ENCODE measurements at regions not wholly inside any gene's neighbourhood (a gene's known extent, or its start where the extent isn't known, plus 50 kb on each side); places are given as distances from the start of the nearest gene placed in this dataset.

DNA sequence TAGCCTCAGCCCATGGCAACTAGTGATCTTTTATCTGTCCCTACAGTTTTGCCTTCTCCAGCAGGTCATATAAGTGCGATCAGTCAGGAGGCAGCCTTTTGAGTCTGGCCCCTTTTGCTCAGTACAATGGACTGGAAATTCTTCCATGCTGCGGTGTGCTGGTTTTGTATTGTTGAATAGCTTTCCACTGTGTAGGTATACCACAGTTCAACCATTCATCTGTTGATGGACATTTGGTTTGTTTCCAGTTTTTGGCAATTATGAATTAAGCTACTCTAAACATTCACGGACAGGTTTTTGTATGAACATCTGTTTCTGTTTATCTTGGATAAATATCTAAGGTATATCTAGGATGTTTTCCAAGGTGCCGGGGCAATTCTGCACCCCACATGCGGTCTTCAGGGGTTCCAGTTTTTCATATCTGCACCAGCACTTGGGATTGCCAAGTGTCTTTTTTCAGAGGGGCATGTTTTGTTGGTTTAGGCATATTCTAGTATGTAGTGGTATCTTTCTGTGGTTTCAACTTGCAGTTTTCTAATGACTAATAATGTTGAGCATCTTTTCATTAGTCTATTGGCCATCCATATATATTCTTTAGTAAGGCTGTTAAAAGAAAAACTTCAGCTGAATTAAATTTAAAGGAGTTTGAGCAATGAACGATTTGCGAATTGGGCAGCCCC lies 141.0 kb downstream of the TFAP2C start:
- Histone ChIP-seq H3K4me3 (ENCODE audit: low read depth, low read length, poor library complexity, severe bottlenecking) (no peak overlapping the region), H2AFZ (ENCODE audit: low read length) (no peak overlapping the region), H3K79me2 (ENCODE audit: insufficient read depth, low read depth, low read length) (no peaks in the 10 kb centered on the region), H3K4me1 (ENCODE audit: insufficient read depth, low read length, poor library complexity, severe bottlenecking) (no peaks in the 10 kb centered on the region), H3K4me2 (ENCODE audit: low read length) (no peak overlapping the region), H3K9me3 (ENCODE audit: low read length) (no peaks in the 10 kb centered on the region), H3K27ac (ENCODE audit: low read depth, low read length, poor library complexity, severe bottlenecking) (no peak overlapping the region), H4K20me1 (ENCODE audit: insufficient read depth, low read length) (no peaks in the 10 kb centered on the region), H3K36me3 (ENCODE audit: insufficient read depth, low read length) (no peaks in the 10 kb centered on the region), H3K9me2 (ENCODE audit: insufficient read depth, low read length) (no peaks in the 10 kb centered on the region)
- TF ChIP-seq CTCF (conservative IDR thresholded peaks at IDR 0.05; ENCODE audit: low read length) (no peak), EZH2phosphoT487 (IDR thresholded peaks at IDR 0.05; ENCODE audit: borderline replicate concordance, low read depth, low read length) (no peak)
- BruUV-seq (replicated peaks): no TSS peak
- CTCF ChIA-PET (ENCODE audit: unreplicated experiment): no interaction called here
- intact Hi-C loops (cut with micrococcal nuclease; ENCODE audit: unreplicated experiment): no loop called here
- POLR2A ChIA-PET: no interaction called here
- DNase-seq (ENCODE audit: low spot score): no peak

- H3K4me1 ChIP-seq (ENCODE audit: insufficient read depth, low read length, poor library complexity, severe bottlenecking): no peaks in the 10 kb centered on the region
- no TSS peak for BruUV-seq (replicated peaks)
- no peak overlapping the region for H3K27ac ChIP-seq (ENCODE audit: low read depth, low read length, poor library complexity, severe bottlenecking)
- H4K20me1 ChIP-seq (ENCODE audit: insufficient read depth, low read length): no peaks in the 10 kb centered on the region
- POLR2A ChIA-PET: no interaction called here
- no peaks in the 10 kb centered on the region for H3K36me3 ChIP-seq (ENCODE audit: insufficient read depth, low read length)
- H3K9me3 ChIP-seq (ENCODE audit: low read length): no peaks in the 10 kb centered on the region
- no peak overlapping the region for H3K4me3 ChIP-seq (ENCODE audit: low read depth, low read length, poor library complexity, severe bottlenecking)
- no peaks in the 10 kb centered on the region for H3K79me2 ChIP-seq (ENCODE audit: insufficient read depth, low read depth, low read length)
- H3K4me2 ChIP-seq (ENCODE audit: low read length): no peak overlapping the region
- intact Hi-C loops (cut with micrococcal nuclease; ENCODE audit: unreplicated experiment): no loop called here
- CTCF ChIA-PET (ENCODE audit: unreplicated experiment): no interaction called here
- no peaks in the 10 kb centered on the region for H3K9me2 ChIP-seq (ENCODE audit: insufficient read depth, low read length)
- no peak for DNase-seq (ENCODE audit: low spot score)
- no peak overlapping the region for H2AFZ ChIP-seq (ENCODE audit: low read length)
- TF ChIP-seq CTCF (conservative IDR thresholded peaks at IDR 0.05; ENCODE audit: low read length): no peak
Measured at GRCh38 chr20:56773749-56774148, 144.6 kb downstream of the TFAP2C start.

DNA sequence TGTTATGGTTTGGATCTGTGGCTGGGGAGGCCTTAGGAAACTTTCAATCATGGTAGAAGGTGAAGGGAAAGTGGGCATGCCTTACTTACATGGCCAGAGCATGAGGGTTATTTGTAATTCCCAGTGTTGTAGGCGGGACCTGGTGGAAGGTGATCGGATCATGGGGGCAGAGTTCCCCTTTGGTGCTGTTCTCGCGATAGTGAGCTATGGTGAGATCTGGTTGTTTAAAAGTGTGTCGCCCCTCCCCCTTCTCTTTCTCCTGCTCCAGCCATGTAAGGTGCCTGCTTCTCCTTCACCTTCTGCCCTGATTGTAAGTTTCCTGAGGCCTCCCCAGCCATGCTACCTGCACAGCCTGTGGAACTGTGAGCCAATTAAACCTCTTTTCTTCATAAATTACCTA lies 145.8 kb downstream of the TFAP2C start:
- no peak for TF ChIP-seq EZH2phosphoT487 (IDR thresholded peaks at IDR 0.05; ENCODE audit: borderline replicate concordance, low read depth, low read length)
- no peak for TF ChIP-seq CTCF (conservative IDR thresholded peaks at IDR 0.05; ENCODE audit: low read length)
- Histone ChIP-seq H3K4me2 (ENCODE audit: low read length) (no peak overlapping the region), H3K36me3 (ENCODE audit: insufficient read depth, low read length) (no peaks in the 10 kb centered on the region), H3K4me1 (ENCODE audit: insufficient read depth, low read length, poor library complexity, severe bottlenecking) (no peaks in the 10 kb centered on the region), H3K9me2 (ENCODE audit: insufficient read depth, low read length) (no peaks in the 10 kb centered on the region), H3K9me3 (ENCODE audit: low read length) (no peaks in the 10 kb centered on the region), H2AFZ (ENCODE audit: low read length) (no peak overlapping the region), H3K4me3 (ENCODE audit: low read depth, low read length, poor library complexity, severe bottlenecking) (no peak overlapping the region), H3K79me2 (ENCODE audit: insufficient read depth, low read depth, low read length) (no peaks in the 10 kb centered on the region), H3K27ac (ENCODE audit: low read depth, low read length, poor library complexity, severe bottlenecking) (no peak overlapping the region), H4K20me1 (ENCODE audit: insufficient read depth, low read length) (no peaks in the 10 kb centered on the region)
- BruUV-seq (replicated peaks): no TSS peak
- ChIA-PET CTCF (ENCODE audit: unreplicated experiment) (no interaction called here), POLR2A (no interaction called here)
- intact Hi-C loops (cut with micrococcal nuclease; ENCODE audit: unreplicated experiment): no loop called here
- no peak for DNase-seq (ENCODE audit: low spot score)

Measured in OCI-LY7 (cell line).